Heart right ventricle (tissue), 16 donors: ENCODE measurements at regions not wholly inside any gene's neighbourhood (a gene's known extent, or its start where the extent isn't known, plus 50 kb on each side); places are given as distances from the start of the nearest gene placed in this dataset.
"Not testable (repeated sequence)": the region's sequence is repeated elsewhere in the genome, so short reads cannot be mapped to it uniquely, and the experiment has no call there.

Experiments
- ATAC-seq, 8 donors: fragments of 200-7000 bp; cut with Tn5 transposase; one replicate each; pipeline ENCODE4 v1.9.1; 2020; ENCODE audit warnings: mild to moderate bottlenecking in 8 of 8, moderate library complexity in 8 of 8, moderate number of reproducible peaks in 1 of 8
- DNase-seq, 2 donors: peaks; one replicate each; pipeline ENCODE4 v3.0.0-alpha.2; 2020
- H3K27ac ChIP-seq, 10 donors: fragments of 200-600 bp; sonication (generic) in 2 of 10; one replicate each; pipeline versions ENCODE4 v1.5.0 to v1.8.0; 2020 to 2022; ENCODE audit warnings: mild to moderate bottlenecking in 3 of 10
- H3K27me3 ChIP-seq, 7 donors: fragments of 200-600 bp; one replicate each; pipeline ENCODE4 v1.8.0; 2021 to 2022; ENCODE audit warnings: mild to moderate bottlenecking in 2 of 7
- H3K36me3 ChIP-seq, 9 donors: fragments of 200-600 bp; sonication (generic) in 1 of 9; one replicate each; pipeline versions ENCODE4 v1.5.0 to v1.8.0; 2020 to 2022; ENCODE audit warnings: mild to moderate bottlenecking in 2 of 9
- H3K4me1 ChIP-seq, 9 donors: fragments of 200-600 bp; sonication (generic) in 1 of 9; one replicate each; pipeline versions ENCODE4 v1.5.0 to v1.8.0; 2020 to 2022; ENCODE audit warnings: mild to moderate bottlenecking in 4 of 9
- H3K4me3 ChIP-seq, 10 donors: fragments of 200-600 bp; sonication (generic) in 2 of 10; one replicate each; pipeline versions ENCODE4 v1.5.0 to v1.8.0; 2020 to 2022; ENCODE audit warnings: mild to moderate bottlenecking in 7 of 10, moderate library complexity in 2 of 10
- H3K9me3 ChIP-seq, 11 donors: fragments of 200-600 bp in 10 of 11; sonication (generic) in 2 of 11; one replicate each; pipeline versions ENCODE4 v1.5.0 to v1.8.0; 2013 to 2022; ENCODE audit warnings: mild to moderate bottlenecking in 2 of 11, control low read depth in 1 of 11, moderate library complexity in 1 of 11
- WGBS, 2 donors: extraction: QIAGEN DNeasy Blood & Tissue Kit; methylation state at CpG; one replicate each; pipeline ENCODE4 v1.1.7; 2013; ENCODE audit warnings: inconsistent platforms in 1 of 2; 5-methylcytosine and 5-hydroxymethylcytosine counted together
- intact Hi-C, 10 donors: fragments of 100-400 bp; cut with DNase I; formaldehyde crosslinking; loops; one replicate each; pipeline versions ENCODE4 v1.11.1 to v1.14.2; 2022
- TF ChIP-seq, protein P1 (sequence below), 9 donors: fragments of 200-600 bp; sonication (generic) in 2 of 9; IDR thresholded peaks; one replicate each; pipeline versions ENCODE4 v1.5.0 to v1.8.0; 2021 to 2022; ENCODE audit warnings: antibody characterized with exemption in 9 of 9, mild to moderate bottlenecking in 5 of 9, moderate library complexity in 1 of 9
- donor health status: Arrhythmogenic right ventricular cardiomyopathy.
- donor health status: ischemic (EF 13 %, LVEDD 7.1; RV severe dilation, severe dysfunction).
- donor health status: healthy with polysubstance abuse.
- donor health status: DM: no; HTN: yes; CAD: no.
- donor health status: DM: no; HTN: no; CAD: no.
- donor health status: ischemic (EF 25% LVEDD 6.9; RV normal size, moderate dysfunction).
- donor health status: ischemic (EF 25% LVEDD 5.7; RV mildly dilated, moderate dysfunction).
- donor health status: healthy.
- donor health status: DM: yes; HTN: yes; CAD: no.
- donor health status: Ischemic cardiomyopathy.
- donor health status: ischemic (EF 35%, LVEDD 5.7; RV mildly dilated, moderate dysfunction).
- donor health status: nonischemic (EF 11% LVEDD 7.7; RV severe dilation, severe dysfunction).
- donor health status: DM: yes; HTN: yes; CAD: no.
- donor health status: PGD.
- donor health status: ischemic (EF 29% LVEDD 5.4; RV normal size, mild dysfunction).
- donor health status: nonischemic (EF 23%, LVEDD 6.1; RV moderate dilation, normal function).

GRCh38 chr1:38651669-38652068, 207.9 kb downstream of the RRAGC start:
- intact Hi-C loops = no loop called here
- Histone ChIP-seq H3K4me1 (no peaks in the 10 kb centered on the region), H3K9me3 (no peaks in the 10 kb centered on the region), H3K27ac (no peak overlapping the region), H3K27me3 (peaks cover 0 to 33% (median 14%) of the 10 kb centered on the region in 7 donors), H3K4me3 (no peak overlapping the region), H3K36me3 (no peaks in the 10 kb centered on the region)
- TF ChIP-seq, protein P1, sequence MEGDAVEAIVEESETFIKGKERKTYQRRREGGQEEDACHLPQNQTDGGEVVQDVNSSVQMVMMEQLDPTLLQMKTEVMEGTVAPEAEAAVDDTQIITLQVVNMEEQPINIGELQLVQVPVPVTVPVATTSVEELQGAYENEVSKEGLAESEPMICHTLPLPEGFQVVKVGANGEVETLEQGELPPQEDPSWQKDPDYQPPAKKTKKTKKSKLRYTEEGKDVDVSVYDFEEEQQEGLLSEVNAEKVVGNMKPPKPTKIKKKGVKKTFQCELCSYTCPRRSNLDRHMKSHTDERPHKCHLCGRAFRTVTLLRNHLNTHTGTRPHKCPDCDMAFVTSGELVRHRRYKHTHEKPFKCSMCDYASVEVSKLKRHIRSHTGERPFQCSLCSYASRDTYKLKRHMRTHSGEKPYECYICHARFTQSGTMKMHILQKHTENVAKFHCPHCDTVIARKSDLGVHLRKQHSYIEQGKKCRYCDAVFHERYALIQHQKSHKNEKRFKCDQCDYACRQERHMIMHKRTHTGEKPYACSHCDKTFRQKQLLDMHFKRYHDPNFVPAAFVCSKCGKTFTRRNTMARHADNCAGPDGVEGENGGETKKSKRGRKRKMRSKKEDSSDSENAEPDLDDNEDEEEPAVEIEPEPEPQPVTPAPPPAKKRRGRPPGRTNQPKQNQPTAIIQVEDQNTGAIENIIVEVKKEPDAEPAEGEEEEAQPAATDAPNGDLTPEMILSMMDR (IDR thresholded peaks at IDR 0.05) = no peak
- ATAC-seq (no peak), DNase-seq (no peak)
- 75 to 78% methylated on average over 8 of the region's 8 CpGs for WGBS, 2 donors

- Histone ChIP-seq H3K36me3 (no peaks in the 10 kb centered on the region), H3K27ac (no peak overlapping the region), H3K27me3 (peaks cover 0 to 18% (median 5%) of the 10 kb centered on the region in 7 donors), H3K4me1 (no peaks in the 10 kb centered on the region), H3K4me3 (no peak overlapping the region), H3K9me3 (no peaks in the 10 kb centered on the region)
- TF ChIP-seq, protein P1 (IDR thresholded peaks at IDR 0.05) = no peak
- WGBS, 2 donors = 92 to 94% methylated on average over 6 of the region's 6 CpGs
- ATAC-seq (no peak), DNase-seq (no peak)
- intact Hi-C loops = no loop called here
Measured at GRCh38 chr1:38648417-38648816, 211.2 kb downstream of the RRAGC start.

DNA sequence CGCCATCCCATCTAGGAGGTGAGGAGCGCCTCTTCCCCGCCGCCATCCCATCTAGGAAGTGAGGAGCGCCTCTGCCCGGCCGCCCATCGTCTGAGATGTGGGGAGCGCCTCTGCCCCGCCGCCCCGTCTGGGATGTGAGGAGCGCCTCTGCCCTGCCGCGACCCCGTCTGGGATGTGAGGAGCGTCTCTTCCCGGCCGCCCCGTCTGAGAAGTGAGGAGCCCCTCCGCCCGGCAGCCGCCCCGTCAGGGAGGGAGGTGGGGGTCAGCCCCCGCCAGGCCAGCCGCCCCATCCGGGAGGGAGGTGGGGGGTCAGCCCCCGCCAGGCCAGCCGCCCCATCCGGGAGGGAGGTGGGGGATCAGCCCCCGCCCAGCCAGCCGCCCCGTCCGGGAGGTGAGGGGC, 212.2 kb downstream of the RRAGC start:
- ATAC-seq, H3K4me1 ChIP-seq, H3K4me3 ChIP-seq, intact Hi-C loops, DNase-seq, H3K9me3 ChIP-seq, H3K27ac ChIP-seq, H3K36me3 ChIP-seq: not testable (repeated sequence)
- peaks cover 0 to 18% (median 5%) of the 10 kb centered on the region in 7 donors for H3K27me3 ChIP-seq
- 96 to 97% methylated on average over 31 to 34 of the region's 34 CpGs for WGBS, 2 donors

GRCh38 chr1:38644092-38644491, 215.5 kb downstream of the RRAGC start:
- TF ChIP-seq, protein P1 (IDR thresholded peaks at IDR 0.05) = no peak
- intact Hi-C loops = no loop called here
- peaks cover 0 to 10% (median 0%) of the 10 kb centered on the region in 11 donors for H3K9me3 ChIP-seq
- DNase-seq (no peak), ATAC-seq (no peak)
- no peak overlapping the region for H3K4me3 ChIP-seq
- 93% methylated on average over 8 of the region's 8 CpGs for WGBS, 2 donors
- no peaks in the 10 kb centered on the region for H3K4me1 ChIP-seq
- peaks cover 0 to 13% (median 7%) of the 10 kb centered on the region in 7 donors for H3K27me3 ChIP-seq
- no peak overlapping the region for H3K27ac ChIP-seq
- no peaks in the 10 kb centered on the region for H3K36me3 ChIP-seq

GRCh38 chr1:38641661-38642060, 217.9 kb downstream of the RRAGC start:
- WGBS, 2 donors = 92% methylated on average over 7 of the region's 7 CpGs
- no peak for DNase-seq
- intact Hi-C loops = no loop called here
- ATAC-seq = no peak
- TF ChIP-seq, protein P1 (IDR thresholded peaks at IDR 0.05) = no peak
- Histone ChIP-seq H3K27me3 (peaks cover 0 to 12% (median 8%) of the 10 kb centered on the region in 7 donors), H3K27ac (no peak overlapping the region), H3K4me1 (no peaks in the 10 kb centered on the region), H3K36me3 (no peaks in the 10 kb centered on the region), H3K9me3 (peaks cover 0 to 10% (median 0%) of the 10 kb centered on the region in 11 donors), H3K4me3 (no peak overlapping the region)
